Muscle of back (tissue), 3 donors: ENCODE measurements at regions not wholly inside any gene's neighbourhood (a gene's known extent, or its start where the extent isn't known, plus 50 kb on each side); places are given as distances from the start of the nearest gene placed in this dataset.

Experiments
- DNase-seq, 3 donors: peaks; one replicate each; pipeline versions ENCODE4 v3.0.0 to v3.0.0-alpha.2; 2013

- peak in 1 of 3 donors; percentile 65 for DNase-seq
Observed at GRCh38 chr14:49971156-49972130, 78.6 kb downstream of the ARF6 start.

- peak in 2 of 3 donors; percentile 48 to 76 for DNase-seq
Observed at GRCh38 chr14:49972131-49972671, 79.3 kb downstream of the ARF6 start.

GRCh38 chr14:49972823-49973222 lies 79.9 kb downstream of the ARF6 start:
- DNase-seq: peak in 2 of 3 donors; percentile 53 to 54

GRCh38 chr14:49975276-49975675 lies 82.4 kb downstream of the ARF6 start:
- DNase-seq: peak in 2 of 3 donors; percentile 46 to 85

GRCh38 chr14:49975799-49976198 lies 82.9 kb downstream of the ARF6 start:
- DNase-seq: no peak

GRCh38 chr14:49977126-49977841 lies 84.4 kb downstream of the ARF6 start:
- no peak for DNase-seq

GRCh38 chr14:49980027-49980426 lies 87.1 kb downstream of the ARF6 start:
- DNase-seq: no peak

- no peak for DNase-seq
Observed at GRCh38 chr14:49982082-49982481, 89.2 kb downstream of the ARF6 start.

- peak in 2 of 3 donors; percentile 45 to 93 for DNase-seq
Observed at GRCh38 chr14:49982501-49982951, 89.6 kb downstream of the ARF6 start.

- DNase-seq: no peak
Observed at GRCh38 chr14:49984424-49984823, 91.5 kb downstream of the ARF6 start.

- peak in 1 of 3 donors; percentile 75 for DNase-seq
Observed at GRCh38 chr14:49986343-49987014, 93.6 kb downstream of the ARF6 start.

- DNase-seq: no peak
Observed at GRCh38 chr14:49988080-49988990, 95.5 kb downstream of the ARF6 start.

GRCh38 chr14:49989966-49990365 lies 97.1 kb downstream of the ARF6 start:
- no peak for DNase-seq

GRCh38 chr14:49991491-49991890 lies 98.6 kb downstream of the ARF6 start:
- no peak for DNase-seq

GRCh38 chr14:49992036-49992435 lies 99.2 kb downstream of the ARF6 start:
- no peak for DNase-seq

GRCh38 chr14:49992448-49992847 lies 99.6 kb downstream of the ARF6 start:
- no peak for DNase-seq

- DNase-seq: no peak
Observed at GRCh38 chr14:49992901-49993339, 100.0 kb downstream of the ARF6 start.

GRCh38 chr14:49993565-49993964 lies 100.7 kb downstream of the ARF6 start:
- DNase-seq: no peak

- DNase-seq: no peak
Observed at GRCh38 chr14:49994951-49995561, 102.2 kb downstream of the ARF6 start.

GRCh38 chr14:49997991-49998390 lies 105.1 kb downstream of the ARF6 start:
- no peak for DNase-seq
